Adrenal gland (tissue), 9 donors: ENCODE measurements at regions not wholly inside any gene's neighbourhood (a gene's known extent, or its start where the extent isn't known, plus 50 kb on each side); places are given as distances from the start of the nearest gene placed in this dataset.

Source experiments
- DNase-seq, 7 donors: peaks; one replicate each; pipeline ENCODE4 v3.0.0-alpha.2; 2019 to 2020
- H3K27ac ChIP-seq, 5 donors: fragments of 200-600 bp; sonication (generic) in 4 of 5; 1 replicate in 3 of 5; 2 replicates in 2 of 5; pipeline versions ENCODE4 v1.5.1 to v1.8.0; 2016 to 2020; ENCODE audit warnings: mild to moderate bottlenecking in 1 of 5
- H3K27me3 ChIP-seq: fragments of 200-600 bp; 2 replicates; pipeline ENCODE4 v1.8.0; 2021
- H3K36me3 ChIP-seq, 2 donors: fragments of 200-600 bp; replicated peaks in 1 of 2; 1 replicate in 1 of 2; 2 replicates in 1 of 2; pipeline versions ENCODE4 v1.5.1 to v1.8.0; 2018 to 2022
- H3K4me1 ChIP-seq, 2 donors: fragments of 200-600 bp; replicated peaks in 1 of 2; 1 replicate in 1 of 2; 2 replicates in 1 of 2; pipeline versions ENCODE4 v1.5.1 to v1.8.0; 2018 to 2021
- H3K4me3 ChIP-seq, 4 donors: fragments of 200-600 bp; sonication (generic) in 3 of 4; one replicate each; pipeline ENCODE4 v1.5.1; 2016 to 2018
- H3K9me3 ChIP-seq, 3 donors: fragments of 200-600 bp; sonication (generic) in 1 of 3; replicated peaks in 1 of 3; 1 replicate in 2 of 3; 2 replicates in 1 of 3; pipeline versions ENCODE4 v1.5.1 to v1.8.0; 2016 to 2021
- CTCF ChIP-seq, 6 experiments: fragments of 450-650 bp in 4 of 6; fragments of 200-600 bp in 2 of 6; sonication (generic) in 1 of 6; IDR thresholded peaks; 1 replicate in 5 of 6; 2 replicates in 1 of 6; pipeline versions ENCODE4 v1.5.1 to v1.8.0; 2016 to 2021; ENCODE audit warnings: antibody characterized with exemption in 6 of 6, mild to moderate bottlenecking in 2 of 6, moderate library complexity in 1 of 6
- POLR2A ChIP-seq, 2 donors: fragments of 450-650 bp; IDR thresholded peaks; one replicate each; pipeline ENCODE4 v1.6.1; 2017; ENCODE audit warnings: antibody characterized with exemption in 2 of 2, mild to moderate bottlenecking in 2 of 2, moderate library complexity in 1 of 2
- WGBS, 4 donors: extraction: QIAGEN DNeasy Blood & Tissue Kit in 2 of 4; methylation state at CpG; one replicate each; pipeline versions ENCODE4 v1.1.5 to v1.1.7; 2013 to 2017; 5-methylcytosine and 5-hydroxymethylcytosine counted together
- intact Hi-C, 2 donors: fragments of 100-400 bp; cut with DNase I; formaldehyde crosslinking; loops; one replicate each; pipeline versions ENCODE4 v1.14.1 to v1.15.0; 2022 to 2023
- donor health status: healthy with polysubstance abuse.
- donor health status: Bipolar disorder and iron deficiency.
- donor health status: DM: yes; HTN: yes; CAD: no.
- donor health status: DM: no; HTN: no; CAD: no.
- donor health status: DM: no; HTN: no; CAD: no.

- WGBS, 4 donors: 57 to 67% (median 62%) methylated on average over 6 of the region's 6 CpGs
- no peaks in the 10 kb centered on the region for H3K27me3 ChIP-seq
- no peak overlapping the region for H3K4me3 ChIP-seq
- no peaks in the 10 kb centered on the region for H3K4me1 ChIP-seq
- intact Hi-C loops: loop anchor here in 1 of 2 donors (10.0 kb wide), 1 partner anchor 458 kb away; no protein-coding TSS in a partner anchor
- TF ChIP-seq CTCF (IDR thresholded peaks at IDR 0.05): no peak
- no peak for TF ChIP-seq POLR2A (IDR thresholded peaks at IDR 0.05)
- no peak for DNase-seq
- no peaks in the 10 kb centered on the region for H3K36me3 ChIP-seq
- no peaks in the 10 kb centered on the region for H3K9me3 ChIP-seq
- no peak overlapping the region for H3K27ac ChIP-seq
Measured at GRCh38 chr14:34302654-34303053, 159.4 kb downstream of the SPTSSA start.

DNA sequence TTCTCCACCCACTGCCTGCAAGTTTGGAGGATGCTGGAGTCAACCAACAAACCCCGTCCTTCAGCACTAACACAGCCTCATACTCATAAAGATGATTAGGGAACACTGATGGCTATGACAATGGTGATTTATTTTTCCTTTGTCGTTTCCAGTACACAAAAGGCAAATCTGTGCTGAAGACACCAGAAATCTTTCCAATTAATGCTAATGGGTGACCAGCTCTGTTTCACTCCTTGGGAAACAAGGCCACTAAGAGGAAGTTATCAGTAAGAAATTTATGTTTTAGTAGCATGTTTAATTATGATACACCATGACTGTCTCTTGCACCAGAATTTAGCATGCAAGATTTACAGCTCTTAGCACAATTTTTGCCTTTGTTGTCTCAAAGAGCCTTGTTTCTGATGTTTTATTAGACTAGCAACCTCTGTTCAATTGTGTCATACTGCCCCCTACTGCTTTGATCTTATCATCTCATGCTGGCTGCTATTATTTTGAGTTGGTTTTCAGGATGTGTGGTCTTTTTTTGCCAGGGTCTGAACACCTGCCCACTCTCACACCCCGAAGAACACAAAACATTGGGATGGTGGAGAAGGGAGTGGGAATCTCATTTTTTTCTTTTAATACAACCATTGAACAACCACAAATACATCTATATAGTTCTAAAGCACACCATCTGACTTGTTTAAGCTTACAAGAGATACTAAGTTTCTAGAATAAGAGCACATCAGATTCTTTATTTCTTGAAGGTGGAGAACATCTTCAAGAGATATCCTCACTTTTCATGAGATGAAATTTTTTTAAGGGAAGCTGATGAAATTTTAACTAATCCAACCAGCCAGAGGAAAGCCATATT is 160.9 kb downstream of the SPTSSA start:
- Histone ChIP-seq H3K27ac (no peak overlapping the region), H3K4me3 (no peak overlapping the region), H3K4me1 (no peaks in the 10 kb centered on the region), H3K27me3 (no peaks in the 10 kb centered on the region), H3K9me3 (no peaks in the 10 kb centered on the region), H3K36me3 (no peaks in the 10 kb centered on the region)
- peak in 2 of 7 donors; percentile 11 to 19 for DNase-seq
- intact Hi-C loops: loop anchor here in 1 of 2 donors (10.0 kb wide), 1 partner anchor 456 kb away; no protein-coding TSS in a partner anchor
- WGBS, 4 donors: 52 to 61% (median 56%) methylated on average over 3 of the region's 3 CpGs
- TF ChIP-seq POLR2A (IDR thresholded peaks at IDR 0.05): no peak
- TF ChIP-seq CTCF (IDR thresholded peaks at IDR 0.05): peak in 5 of 6 experiments; percentile 18 to 51 (median 48)

- Histone ChIP-seq H3K36me3 (no peaks in the 10 kb centered on the region), H3K4me1 (no peaks in the 10 kb centered on the region), H3K27ac (no peak overlapping the region), H3K4me3 (no peak overlapping the region), H3K27me3 (no peaks in the 10 kb centered on the region), H3K9me3 (no peaks in the 10 kb centered on the region)
- intact Hi-C loops: loop anchor here in 1 of 2 donors (10.0 kb wide), 1 partner anchor 456 kb away; no protein-coding TSS in a partner anchor
- TF ChIP-seq CTCF (IDR thresholded peaks at IDR 0.05) (no peak), POLR2A (IDR thresholded peaks at IDR 0.05) (no peak)
- no peak for DNase-seq
- whole genome bisulfite sequencing, 4 donors: 60 to 95% (median 89%) methylated on average over 3 of the region's 3 CpGs
Measured at GRCh38 chr14:34300330-34300729, 161.7 kb downstream of the SPTSSA start.

- no peak for TF ChIP-seq CTCF (IDR thresholded peaks at IDR 0.05)
- TF ChIP-seq POLR2A (IDR thresholded peaks at IDR 0.05): no peak
- H3K36me3 ChIP-seq: no peaks in the 10 kb centered on the region
- WGBS, 4 donors: 53 to 73% (median 57%) methylated on average over 3 of the region's 3 CpGs
- no peak for DNase-seq
- H3K27me3 ChIP-seq: no peaks in the 10 kb centered on the region
- no peaks in the 10 kb centered on the region for H3K9me3 ChIP-seq
- H3K27ac ChIP-seq: no peak overlapping the region
- H3K4me1 ChIP-seq: no peaks in the 10 kb centered on the region
- no peak overlapping the region for H3K4me3 ChIP-seq
- intact Hi-C loops: no loop called here
Measured at GRCh38 chr14:34299360-34299759, 162.7 kb downstream of the SPTSSA start.
